Mucosa of gallbladder (tissue), 1 donor: ENCODE measurements at regions not wholly inside any gene's neighbourhood (a gene's known extent, or its start where the extent isn't known, plus 50 kb on each side); places are given as distances from the start of the nearest gene placed in this dataset.

ENCODE experiments used
- DNase-seq: peaks from one replicate; pipeline ENCODE4 v3.0.0-alpha.2; 2020; ENCODE audit warnings: low spot score
- donor health status: DM: no; HTN: no; CAD: no.

- DNase-seq: no peak
These were observed 188.5 kb downstream of the PWWP3B start for GRCh38 chrX:106356580-106356979.

- no peak for DNase-seq
These were observed 195.1 kb downstream of the PWWP3B start for GRCh38 chrX:106363214-106363613.

GRCh38 chrX:106378616-106379015, 210.5 kb downstream of the PWWP3B start:
- DNase-seq: no peak

GRCh38 chrX:106391284-106391911, 220.4 kb upstream of the RADX start:
- DNase-seq: no peak

GRCh38 chrX:106392346-106392745, 219.4 kb upstream of the RADX start:
- no peak for DNase-seq

GRCh38 chrX:106397788-106398538, 213.8 kb upstream of the RADX start:
- no peak for DNase-seq

- peak; percentile 33 for DNase-seq
These were observed 209.7 kb upstream of the RADX start for GRCh38 chrX:106401965-106402559.

GRCh38 chrX:106404512-106404911, 207.3 kb upstream of the RADX start:
- no peak for DNase-seq

GRCh38 chrX:106415276-106415895, 196.4 kb upstream of the RADX start:
- no peak for DNase-seq

- no peak for DNase-seq
These were observed 175.1 kb upstream of the RADX start for GRCh38 chrX:106436691-106437090.

GRCh38 chrX:106437407-106437806, 174.4 kb upstream of the RADX start:
- DNase-seq: no peak

- no peak for DNase-seq
These were observed 161.4 kb upstream of the RADX start for GRCh38 chrX:106450405-106450804.

- DNase-seq: no peak
These were observed 159.8 kb upstream of the RADX start for GRCh38 chrX:106451933-106452332.

GRCh38 chrX:106454991-106455390, 156.8 kb upstream of the RADX start:
- no peak for DNase-seq

- DNase-seq: no peak
These were observed 154.0 kb upstream of the RADX start for GRCh38 chrX:106457802-106458201.

- DNase-seq: no peak
These were observed 144.4 kb upstream of the RADX start for GRCh38 chrX:106467422-106467821.

GRCh38 chrX:106467943-106468342, 143.8 kb upstream of the RADX start:
- no peak for DNase-seq

GRCh38 chrX:106468433-106468832, 143.3 kb upstream of the RADX start:
- no peak for DNase-seq

GRCh38 chrX:106479920-106480319, 131.9 kb upstream of the RADX start:
- no peak for DNase-seq

- DNase-seq: peak; percentile 66
These were observed 130.4 kb upstream of the RADX start for GRCh38 chrX:106481341-106481740.

- DNase-seq: no peak
These were observed 127.5 kb upstream of the RADX start for GRCh38 chrX:106484233-106484632.

- peak; percentile 33 for DNase-seq
These were observed 118.5 kb upstream of the RADX start for GRCh38 chrX:106493210-106493816.
